ENCODE measurements at regions not wholly inside any gene's neighbourhood (a gene's known extent, or its start where the extent isn't known, plus 50 kb on each side); places are given as distances from the start of the nearest gene placed in this dataset.
A peak's percentile ranks its signal among the peaks of the same experiment; 100 is the strongest.
"Not testable (repeated sequence)": the region's sequence is repeated elsewhere in the genome, so short reads cannot be mapped to it uniquely, and the experiment has no call there.

GRCh38 chr2:226093364-226093763, 693.9 kb downstream of the NYAP2 start:
- TF ChIP-seq CTCF (conservative IDR thresholded peaks at IDR 0.05), result no peak

GRCh38 chr2:226088366-226088674, 688.8 kb downstream of the NYAP2 start:
- no peak overlapping the region for H3K27ac Mint-ChIP-seq (ENCODE audit: unreplicated experiment)
- H3K9me3 Mint-ChIP-seq, result peaks cover 12% of the 10 kb centered on the region
- H3K36me3 Mint-ChIP-seq (ENCODE audit: low read depth), result peaks cover 7% of the 10 kb centered on the region
- H3K4me3 Mint-ChIP-seq, result no peak overlapping the region
- no peak for TF ChIP-seq CTCF (conservative IDR thresholded peaks at IDR 0.05)
- H3K4me1 Mint-ChIP-seq, result no peaks in the 10 kb centered on the region
- H3K27me3 Mint-ChIP-seq (ENCODE audit: low read depth), result no peaks in the 10 kb centered on the region
- DNase-seq (ENCODE audit: low read depth, low spot score), result no peak

More at GRCh38 chr2:226093364-226093763, 693.9 kb downstream of the NYAP2 start:
- H3K27me3 Mint-ChIP-seq (ENCODE audit: low read depth), result no peaks in the 10 kb centered on the region
- no peak overlapping the region for H3K4me3 Mint-ChIP-seq
- peaks cover 33% of the 10 kb centered on the region for H3K9me3 Mint-ChIP-seq
- DNase-seq (ENCODE audit: low read depth, low spot score), result no peak
- no peak overlapping the region for H3K27ac Mint-ChIP-seq (ENCODE audit: unreplicated experiment)
- H3K36me3 Mint-ChIP-seq (ENCODE audit: low read depth), result peaks cover 16% of the 10 kb centered on the region
- H3K4me1 Mint-ChIP-seq, result no peaks in the 10 kb centered on the region

GRCh38 chr2:226087505-226088365, 688.2 kb downstream of the NYAP2 start:
- Mint-ChIP-seq H3K36me3 (ENCODE audit: low read depth) (peaks cover 4% of the 10 kb centered on the region), H3K27ac (ENCODE audit: unreplicated experiment) (no peak overlapping the region), H3K4me3 (no peak overlapping the region), H3K27me3 (ENCODE audit: low read depth) (no peaks in the 10 kb centered on the region), H3K9me3 (peaks cover 9% of the 10 kb centered on the region), H3K4me1 (no peaks in the 10 kb centered on the region)
- DNase-seq (ENCODE audit: low read depth, low spot score), result no peak
- no peak for TF ChIP-seq CTCF (conservative IDR thresholded peaks at IDR 0.05)

- no peaks in the 10 kb centered on the region for H3K4me1 Mint-ChIP-seq
- peaks cover 4% of the 10 kb centered on the region for H3K36me3 Mint-ChIP-seq (ENCODE audit: low read depth)
- H3K27me3 Mint-ChIP-seq (ENCODE audit: low read depth), result no peaks in the 10 kb centered on the region
- DNase-seq (ENCODE audit: low read depth, low spot score), result no peak
- no peak overlapping the region for H3K27ac Mint-ChIP-seq (ENCODE audit: unreplicated experiment)
- peaks cover 7% of the 10 kb centered on the region for H3K9me3 Mint-ChIP-seq
- no peak overlapping the region for H3K4me3 Mint-ChIP-seq
- no peak for TF ChIP-seq CTCF (conservative IDR thresholded peaks at IDR 0.05)
Measured at GRCh38 chr2:226087051-226087450, 687.5 kb downstream of the NYAP2 start.

- no peak for TF ChIP-seq CTCF (conservative IDR thresholded peaks at IDR 0.05)
- H3K27ac Mint-ChIP-seq (ENCODE audit: unreplicated experiment), result peak overlapping the region; percentile 39
- H3K9me3 Mint-ChIP-seq, result peaks cover 6% of the 10 kb centered on the region
- H3K27me3 Mint-ChIP-seq (ENCODE audit: low read depth), result no peaks in the 10 kb centered on the region
- peaks cover 4% of the 10 kb centered on the region for H3K36me3 Mint-ChIP-seq (ENCODE audit: low read depth)
- no peak for DNase-seq (ENCODE audit: low read depth, low spot score)
- no peaks in the 10 kb centered on the region for H3K4me1 Mint-ChIP-seq
- H3K4me3 Mint-ChIP-seq, result no peak overlapping the region
Measured at GRCh38 chr2:226086190-226086589, 686.7 kb downstream of the NYAP2 start.

- not testable (repeated sequence) for H3K9me3 Mint-ChIP-seq; H3K27ac Mint-ChIP-seq (ENCODE audit: unreplicated experiment); H3K4me1 Mint-ChIP-seq; DNase-seq (ENCODE audit: low read depth, low spot score); H3K27me3 Mint-ChIP-seq (ENCODE audit: low read depth); H3K4me3 Mint-ChIP-seq; H3K36me3 Mint-ChIP-seq (ENCODE audit: low read depth)
Measured at GRCh38 chr2:226085425-226085824, 685.9 kb downstream of the NYAP2 start.
